HG02642 (cell line): ENCODE measurements at regions not wholly inside any gene's neighbourhood (a gene's known extent, or its start where the extent isn't known, plus 50 kb on each side); places are given as distances from the start of the nearest gene placed in this dataset.
"Not testable (repeated sequence)": the region's sequence is repeated elsewhere in the genome, so short reads cannot be mapped to it uniquely, and the experiment has no call there.

ENCODE experiments used
- ATAC-seq: cut with Tn5 transposase; IDR thresholded peaks from one replicate; pipeline ENCODE4 v1.9.1; 2021; ENCODE audit warnings: mild to moderate bottlenecking; ENCODE audit not compliant: unreplicated experiment, poor library complexity

DNA sequence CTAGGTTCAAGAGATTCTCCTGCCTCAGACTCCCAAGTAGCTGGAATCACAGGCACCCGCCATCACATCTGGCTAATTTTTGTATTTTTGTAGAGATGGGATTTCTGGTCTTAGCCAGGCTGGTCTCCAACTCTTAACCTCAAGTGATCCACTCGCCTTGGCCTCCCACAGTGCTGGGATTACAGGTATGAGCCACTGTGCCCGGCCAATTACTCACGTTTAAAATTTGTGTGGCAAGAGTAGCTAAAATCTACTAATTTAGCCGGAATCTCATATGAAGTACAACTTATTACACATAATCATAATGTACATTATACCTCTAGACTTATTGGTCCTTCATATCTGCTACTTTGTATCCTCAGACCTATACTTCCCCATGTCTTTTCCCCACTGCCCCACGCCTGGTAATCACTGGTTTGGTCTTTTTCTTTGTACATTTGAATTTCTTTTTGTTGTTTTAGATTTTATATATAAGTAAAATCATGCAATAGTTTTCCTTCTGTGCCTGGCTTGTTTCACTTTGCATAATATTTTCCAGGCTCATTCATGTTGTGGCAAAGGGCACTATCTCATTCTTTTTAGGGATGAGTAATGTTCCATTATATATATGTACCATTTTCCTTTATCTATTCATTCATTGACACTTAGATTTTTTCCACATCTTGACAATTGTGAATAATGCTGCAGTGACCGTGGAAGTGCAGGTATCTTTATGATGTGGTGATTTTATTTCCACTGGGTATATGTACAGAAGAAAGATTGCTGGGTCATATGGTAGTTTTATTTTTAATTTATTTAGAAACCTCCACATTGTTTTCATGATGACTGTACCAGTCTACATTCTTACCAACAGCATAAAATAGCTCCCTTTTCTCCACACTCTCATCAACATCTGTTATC, 605.0 kb upstream of the CBLB start:
- ATAC-seq = no peak

DNA sequence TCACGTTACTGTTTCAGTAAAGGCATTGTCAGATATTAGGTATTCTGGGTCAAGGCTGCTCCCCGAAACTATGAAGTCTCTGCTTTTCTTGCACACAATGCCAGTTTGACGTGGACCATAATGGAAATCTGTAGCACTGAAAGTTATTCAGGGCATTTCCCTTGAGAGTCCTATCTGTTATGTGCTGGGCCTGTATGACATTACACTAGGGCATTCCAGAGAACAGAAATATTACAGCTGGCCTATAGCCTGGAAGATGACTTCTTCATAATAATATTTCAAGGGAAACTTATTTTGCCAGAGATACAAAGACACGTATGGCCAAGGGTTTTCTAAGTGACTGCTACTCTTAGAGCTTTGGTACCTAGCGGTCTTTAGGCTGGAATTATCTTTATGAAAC, 613.6 kb upstream of the CBLB start:
- no peak for ATAC-seq

DNA sequence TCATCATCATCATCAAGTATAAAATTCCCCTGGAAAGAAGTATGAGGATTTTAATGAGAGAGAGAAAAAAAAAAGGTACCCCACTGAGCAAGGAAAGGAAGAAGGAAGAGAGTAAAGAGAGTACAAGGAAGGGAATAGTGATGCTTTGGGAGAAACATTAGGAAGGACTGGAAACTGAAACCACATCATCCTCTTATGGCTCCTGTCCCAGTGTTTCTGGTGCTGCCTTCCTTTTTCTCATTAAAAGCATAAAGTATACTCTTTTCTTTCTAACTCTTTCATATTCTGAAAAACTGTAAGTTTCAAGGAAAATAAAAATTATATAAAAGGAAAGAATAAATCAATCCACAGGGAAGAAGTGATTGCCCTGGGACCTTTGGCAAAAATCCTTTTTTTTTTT, 616.4 kb upstream of the CBLB start:
- ATAC-seq = no peak

DNA sequence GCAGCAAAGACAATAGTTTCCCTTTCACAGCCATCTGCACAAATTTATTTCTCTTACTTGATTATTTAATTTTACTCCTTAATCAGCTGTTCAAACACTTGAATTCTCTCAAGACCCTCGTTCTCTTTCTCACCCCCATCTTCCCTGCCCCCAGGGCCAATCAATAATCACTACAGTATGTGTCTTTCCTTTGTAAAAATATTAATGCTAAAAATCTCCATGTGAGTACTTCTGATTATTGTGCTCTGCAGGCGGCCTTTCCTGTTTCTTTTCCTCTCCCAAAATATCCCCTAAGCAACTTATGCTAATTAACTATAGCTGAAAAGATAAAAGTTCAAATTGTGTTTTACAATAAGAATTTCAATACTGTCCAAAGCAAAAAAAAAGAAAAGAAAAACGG, 617.0 kb upstream of the CBLB start:
- no peak for ATAC-seq

DNA sequence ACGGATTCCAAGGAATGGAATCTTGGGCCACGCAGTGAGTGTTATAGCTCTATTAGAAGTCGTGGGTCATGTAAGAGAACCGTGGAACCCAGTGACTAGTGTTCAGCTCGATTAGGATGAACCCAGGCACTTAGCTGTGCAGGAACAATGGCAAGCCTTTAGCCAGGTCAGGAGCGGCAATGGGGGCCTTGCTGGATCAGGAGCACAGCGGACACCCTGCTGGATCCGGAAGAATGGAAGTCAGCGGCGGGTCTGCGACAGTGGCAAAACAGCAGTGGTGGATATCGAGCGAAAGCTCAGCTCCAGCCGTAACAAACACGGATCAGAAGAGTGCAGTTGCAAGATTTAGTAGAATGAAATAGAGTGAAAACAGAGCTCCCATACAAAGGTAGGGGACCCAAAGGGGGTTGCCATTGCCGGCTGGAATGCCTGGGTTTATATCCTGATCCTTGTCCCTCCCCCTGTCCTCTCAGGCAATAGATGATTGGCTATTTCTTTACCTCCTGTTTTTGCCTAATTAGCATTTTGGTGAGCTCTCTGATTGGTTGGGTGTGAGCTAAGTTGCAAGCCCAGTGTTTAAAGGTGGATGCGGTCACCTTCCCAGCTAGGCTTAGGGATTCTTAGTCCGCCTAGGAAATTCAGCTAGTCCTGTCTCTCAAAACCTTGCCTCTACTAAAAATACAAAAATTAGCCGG, 618.3 kb upstream of the CBLB start:
- not testable (repeated sequence) for ATAC-seq

DNA sequence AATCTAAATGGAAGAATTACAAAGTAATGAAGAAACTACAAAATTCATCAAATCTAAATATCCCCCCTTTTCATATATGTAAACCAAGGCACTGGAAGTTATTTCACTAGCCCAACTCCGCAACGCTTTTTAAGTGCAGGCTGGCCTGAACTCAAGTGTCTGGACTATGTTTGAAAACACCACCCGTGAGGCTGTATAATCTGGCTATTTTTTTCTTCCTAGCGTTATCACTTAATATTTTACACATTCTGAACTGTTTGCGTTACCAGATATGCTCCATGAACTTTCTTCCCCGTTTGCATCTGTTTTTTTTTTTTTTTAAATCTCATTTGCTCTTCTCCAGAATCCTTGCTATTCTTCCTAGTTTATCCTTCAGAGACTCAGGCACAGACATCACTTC, 619.5 kb upstream of the CBLB start:
- ATAC-seq = no peak

DNA sequence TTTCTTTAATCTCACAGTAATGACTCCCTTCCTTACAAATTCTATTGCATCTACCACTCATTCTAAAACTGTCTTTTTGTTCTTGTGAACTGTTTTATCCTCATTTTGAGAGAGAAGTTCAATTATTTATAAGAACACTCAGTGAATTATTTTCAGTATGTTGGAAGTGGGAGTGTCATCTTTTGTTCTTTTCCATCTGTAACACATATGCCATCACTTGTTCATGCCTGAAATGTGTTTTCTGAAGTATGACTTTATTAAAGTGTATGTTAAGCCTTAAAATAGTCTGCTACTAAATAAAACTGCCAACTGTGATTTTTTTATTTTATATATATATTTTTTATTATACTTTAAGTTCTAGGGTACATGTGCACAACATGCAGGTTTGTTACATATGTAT, 623.0 kb upstream of the CBLB start:
- no peak for ATAC-seq

DNA sequence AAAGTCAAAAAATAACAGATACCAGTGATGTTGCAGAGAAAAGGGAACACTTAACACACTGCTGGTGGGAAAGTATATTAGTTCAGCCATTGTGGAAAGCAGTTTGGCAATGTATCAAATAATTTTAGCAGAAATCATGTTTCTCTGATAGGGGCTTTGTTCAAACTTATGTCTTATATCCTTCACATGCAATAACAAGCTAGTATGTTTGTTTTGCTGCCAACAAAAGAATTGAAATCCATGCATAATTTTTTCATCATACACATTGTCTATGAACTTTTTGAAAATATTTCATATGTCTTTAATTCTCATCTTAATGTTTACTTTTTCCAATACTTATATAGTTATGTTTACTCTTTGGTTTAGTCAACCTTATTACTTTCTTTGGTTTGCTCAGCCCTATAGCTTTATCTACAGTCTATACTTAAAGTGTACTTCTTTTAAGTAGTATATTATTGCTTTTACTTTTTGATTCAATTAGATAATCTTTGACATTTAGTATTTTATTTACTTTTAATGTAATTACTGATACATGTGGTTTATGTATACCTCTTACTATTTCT, 639.6 kb upstream of the CBLB start:
- ATAC-seq = no peak

DNA sequence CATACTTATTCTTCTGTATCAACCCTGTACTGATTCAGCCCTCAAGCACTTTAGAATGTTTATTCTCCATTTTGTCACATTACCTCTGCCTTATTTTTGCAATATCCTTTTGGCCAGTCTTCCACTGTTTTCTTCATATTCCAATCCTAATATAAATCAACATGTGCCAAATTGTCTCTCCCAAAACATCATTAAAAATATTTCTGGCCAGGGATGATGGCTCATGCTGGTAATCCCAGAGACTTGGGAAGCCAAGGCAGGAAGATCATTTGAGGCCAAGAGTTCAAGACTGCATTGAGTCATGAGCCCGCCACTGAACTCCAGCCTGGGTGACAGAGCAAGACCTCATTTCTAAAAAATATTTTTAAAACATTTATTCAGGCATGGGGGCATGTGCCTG, 641.4 kb upstream of the CBLB start:
- no peak for ATAC-seq

DNA sequence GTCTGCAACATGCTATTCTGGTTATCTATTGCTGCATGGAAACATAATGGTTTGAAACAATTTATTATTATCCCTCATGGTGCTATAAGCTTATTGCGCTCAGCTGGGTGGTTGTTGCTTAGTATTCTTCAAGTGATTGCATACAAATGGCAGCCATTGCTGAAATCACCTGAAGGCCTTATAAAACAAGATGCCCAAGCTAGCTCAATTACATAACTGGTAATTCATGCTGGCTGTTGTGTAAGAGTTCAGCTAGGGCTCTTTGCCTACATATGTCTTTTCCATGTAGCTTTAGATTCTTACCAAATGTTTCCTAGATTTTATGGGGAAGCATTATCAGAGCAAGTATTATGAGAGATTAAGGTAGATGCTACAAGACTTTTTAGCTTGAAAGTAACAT, 644.0 kb upstream of the CBLB start:
- no peak for ATAC-seq

DNA sequence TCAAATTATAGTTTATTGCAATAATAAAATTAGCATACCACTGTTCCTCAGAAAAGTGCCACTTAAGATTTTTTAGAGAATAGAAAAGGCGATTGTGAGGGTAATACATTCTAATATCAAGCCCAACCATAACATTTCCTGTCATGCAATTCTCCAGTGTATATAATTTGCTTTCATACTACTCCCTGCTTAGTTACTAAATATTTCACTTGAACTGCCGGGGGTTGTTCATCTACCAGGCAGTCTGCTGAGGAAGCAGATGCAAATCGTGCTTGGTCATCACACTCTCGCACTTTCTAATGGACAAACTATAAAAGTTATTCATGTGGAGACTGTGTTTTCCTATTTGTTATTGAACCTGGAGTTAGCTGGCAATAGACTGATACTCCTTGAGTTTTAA, 645.6 kb upstream of the CBLB start:
- ATAC-seq = no peak

DNA sequence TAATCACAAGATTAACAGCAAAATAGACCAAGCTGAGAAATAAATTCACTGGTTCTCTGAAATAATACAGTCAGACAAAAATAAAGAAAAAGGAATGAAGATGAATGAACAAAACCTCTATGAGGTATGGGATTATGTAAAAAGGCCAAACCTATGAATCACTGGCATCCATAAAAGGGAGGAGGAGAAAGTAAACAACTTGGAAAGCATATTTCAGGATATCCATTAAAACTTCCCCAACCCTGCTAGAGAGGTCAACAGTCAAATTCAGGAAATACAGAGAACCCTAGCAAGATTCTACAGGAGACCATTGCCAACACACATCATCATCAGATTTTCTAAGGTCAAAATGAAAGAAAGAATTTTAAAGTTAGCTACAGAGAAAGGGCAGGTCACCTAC, 649.7 kb upstream of the CBLB start:
- no peak for ATAC-seq

DNA sequence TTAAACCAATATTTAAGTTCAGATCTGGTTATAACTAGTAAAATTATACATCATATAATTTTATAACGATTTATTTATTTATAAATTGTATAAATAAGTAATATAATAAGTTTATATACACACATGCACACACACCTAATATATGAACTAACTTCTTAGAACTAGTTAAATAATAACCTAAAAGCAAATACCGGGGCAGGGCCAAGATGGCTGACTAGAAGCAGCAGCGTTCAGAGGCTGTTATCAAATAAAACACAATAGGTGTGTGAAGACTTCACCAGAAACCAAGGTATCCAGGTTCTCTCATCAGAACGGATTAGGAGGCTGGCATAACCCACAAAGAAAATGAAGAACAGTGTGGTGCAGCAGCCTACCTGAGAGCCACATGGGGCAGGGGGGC, 653.6 kb upstream of the CBLB start:
- ATAC-seq = no peak

DNA sequence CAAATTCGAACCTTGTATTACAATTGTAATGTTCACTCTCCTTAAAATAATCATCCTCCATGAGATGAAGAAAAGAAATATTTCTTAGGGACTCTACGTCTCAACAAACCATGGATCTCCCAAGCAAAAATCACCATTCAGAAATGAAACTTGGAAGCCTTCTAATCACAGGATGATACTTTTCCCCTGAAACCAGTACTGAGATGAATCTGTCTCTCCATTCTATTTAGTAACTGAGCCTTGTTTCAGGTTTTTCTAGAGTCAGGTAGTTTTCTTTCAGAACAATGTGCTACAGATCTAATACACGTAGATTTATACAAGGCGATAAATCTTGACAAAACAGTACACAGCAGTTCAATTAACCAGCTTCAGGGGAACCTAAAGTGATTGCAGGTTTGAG, 660.1 kb upstream of the CBLB start:
- no peak for ATAC-seq

DNA sequence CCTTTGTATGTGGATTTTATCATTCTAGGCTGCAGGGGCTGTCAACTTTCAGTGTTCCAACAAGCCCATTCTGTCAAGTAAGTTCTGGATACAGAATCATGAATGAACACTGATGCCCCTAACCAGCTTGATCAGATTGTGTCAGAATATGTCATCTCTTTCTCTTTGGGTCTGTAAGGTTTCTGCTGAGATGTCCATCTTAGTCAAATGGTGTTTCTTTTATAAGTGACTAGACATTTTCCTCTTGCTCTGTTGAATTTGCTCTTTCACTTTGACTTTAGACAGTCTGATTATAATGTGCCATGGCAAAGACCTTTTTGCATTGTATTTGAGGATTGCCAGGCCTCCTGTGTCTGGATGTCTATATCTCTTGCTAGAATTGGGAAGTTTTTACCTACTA, 660.9 kb upstream of the CBLB start:
- no peak for ATAC-seq

DNA sequence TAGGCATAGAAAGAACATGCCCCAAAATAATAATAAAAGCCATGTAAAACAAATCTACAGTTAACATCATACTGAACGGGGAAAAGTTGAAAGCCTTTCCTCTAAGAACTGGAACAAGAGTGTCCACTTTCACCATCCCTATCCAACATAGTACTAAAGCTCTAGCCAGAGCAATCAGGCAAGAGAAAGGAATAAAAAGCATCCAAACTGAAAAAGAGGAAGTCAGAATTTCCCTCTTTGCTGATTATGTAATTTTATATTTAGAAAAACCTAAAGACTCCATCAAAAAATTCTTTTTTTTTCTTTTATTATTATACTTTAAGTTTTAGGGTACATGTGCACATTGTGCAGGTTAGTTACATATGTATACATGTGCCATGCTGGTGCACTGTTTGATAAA, 661.6 kb upstream of the CBLB start:
- ATAC-seq = no peak

DNA sequence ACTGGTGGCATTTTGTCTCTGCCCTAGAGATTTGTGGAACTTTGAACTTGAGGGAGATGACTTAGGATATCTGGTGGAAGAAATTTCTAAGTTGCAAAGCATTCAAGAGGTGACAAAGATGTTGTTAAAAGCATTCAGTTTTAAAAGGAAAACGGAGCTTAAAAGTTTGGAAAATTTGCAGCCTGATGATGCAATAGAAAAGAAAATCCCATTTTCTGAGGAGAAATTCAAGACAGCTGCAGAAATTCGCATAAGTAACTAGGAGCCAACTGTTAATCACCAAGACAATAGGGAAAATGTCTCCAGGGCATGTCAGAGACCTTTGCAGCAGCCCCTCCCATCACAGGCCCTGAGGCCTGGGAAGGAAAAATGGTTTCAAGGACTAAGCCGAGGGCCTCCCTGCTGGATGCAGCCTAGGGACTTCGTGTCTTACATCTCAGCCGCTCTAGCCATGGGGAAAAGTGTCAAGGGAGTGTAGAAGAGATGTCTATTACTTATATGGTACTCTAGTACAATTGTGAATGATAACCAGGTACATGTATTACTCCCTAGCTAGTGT, 663.0 kb upstream of the CBLB start:
- ATAC-seq = not testable (repeated sequence)

DNA sequence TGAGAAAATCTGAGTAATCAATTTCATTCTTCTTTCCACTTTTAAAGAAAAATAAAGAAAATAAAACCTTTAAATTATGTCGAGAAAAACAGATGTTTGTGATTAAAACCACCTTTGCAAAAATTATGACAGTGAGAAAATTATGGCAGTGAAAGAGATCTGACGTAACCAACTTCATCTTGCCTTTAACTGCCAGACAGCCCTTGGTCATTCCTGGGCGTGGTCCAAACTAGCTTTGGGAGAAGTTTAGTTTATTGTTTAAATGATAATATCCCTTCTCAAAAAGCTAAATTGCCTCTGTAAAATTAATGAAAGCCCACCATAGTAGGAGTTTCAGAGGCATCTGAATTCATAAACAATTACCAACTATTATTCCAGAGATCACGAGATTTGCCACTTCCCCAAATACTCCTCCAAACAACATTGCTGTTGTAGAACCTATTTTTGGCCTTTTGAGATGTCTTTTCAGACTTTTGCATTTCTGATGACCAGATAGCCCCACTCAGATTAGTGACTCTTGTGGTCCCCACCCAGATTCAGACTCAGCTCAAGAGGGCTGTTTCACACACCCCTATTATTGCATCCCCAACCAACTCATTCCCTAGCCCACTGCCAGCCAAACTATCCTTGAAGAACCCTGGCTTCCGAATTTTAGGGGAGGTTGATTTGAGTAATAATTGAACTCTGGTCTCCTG, 664.4 kb upstream of the CBLB start:
- ATAC-seq = no peak

DNA sequence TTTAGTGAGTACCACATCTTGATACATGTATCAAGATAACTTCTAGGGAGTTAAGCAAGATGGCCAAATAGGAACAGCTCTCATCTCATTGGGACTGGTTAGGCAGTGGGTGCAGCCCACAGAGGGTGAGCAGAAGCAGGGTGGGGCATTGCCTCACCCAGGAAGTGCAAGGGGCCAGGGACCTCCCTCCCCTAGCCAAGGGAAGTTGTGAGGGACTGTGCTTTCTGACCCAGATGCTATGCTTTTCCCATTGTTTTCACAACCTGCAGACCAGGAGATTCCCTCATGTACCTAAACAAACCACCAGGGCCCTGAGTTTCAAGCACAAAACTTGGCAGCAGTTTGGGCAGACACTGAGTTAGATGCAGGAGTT, 665.0 kb upstream of the CBLB start:
- no peak for ATAC-seq

DNA sequence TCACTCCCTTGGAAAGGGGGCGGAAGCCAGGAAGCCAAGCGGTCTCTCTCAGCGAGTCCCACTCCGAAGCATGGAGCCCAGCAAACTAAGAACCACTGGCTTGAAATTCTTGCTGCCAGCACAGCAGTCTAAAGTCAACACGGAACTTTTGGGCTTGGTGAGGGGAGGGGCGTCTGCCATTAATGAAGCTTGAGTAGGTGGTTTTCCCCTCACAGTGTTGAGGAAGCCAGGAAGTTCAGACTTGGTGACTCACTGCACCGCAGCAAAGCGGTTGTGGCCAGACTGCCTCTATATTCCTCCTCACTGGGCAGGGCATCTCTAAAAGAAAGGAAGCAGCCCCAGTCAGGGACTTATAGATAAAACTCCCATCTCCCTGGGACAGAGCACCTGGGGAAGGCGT, 665.4 kb upstream of the CBLB start:
- no peak for ATAC-seq

DNA sequence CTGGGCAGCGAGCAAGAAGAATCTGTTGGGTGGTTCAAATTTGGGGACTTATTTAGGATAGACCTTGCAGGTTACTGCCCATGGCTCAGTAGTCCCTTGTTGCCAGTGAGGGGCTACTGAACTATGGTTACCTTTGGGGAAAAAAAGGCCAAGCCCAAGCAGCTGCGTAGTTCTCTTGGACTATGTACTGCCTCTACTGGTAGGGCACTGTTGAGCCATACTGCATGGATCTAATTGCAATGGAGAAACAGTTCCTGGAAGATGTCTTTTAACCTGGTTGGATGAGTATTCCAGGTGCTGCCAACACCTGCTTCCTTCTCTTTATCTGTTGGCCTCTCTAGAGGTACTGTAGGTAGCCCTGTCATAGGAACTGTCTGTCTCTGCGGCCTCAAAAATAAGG, 671.9 kb upstream of the CBLB start:
- ATAC-seq = no peak
